ENCODE measurements at regions not wholly inside any gene's neighbourhood (a gene's known extent, or its start where the extent isn't known, plus 50 kb on each side); places are given as distances from the start of the nearest gene placed in this dataset.

DNA sequence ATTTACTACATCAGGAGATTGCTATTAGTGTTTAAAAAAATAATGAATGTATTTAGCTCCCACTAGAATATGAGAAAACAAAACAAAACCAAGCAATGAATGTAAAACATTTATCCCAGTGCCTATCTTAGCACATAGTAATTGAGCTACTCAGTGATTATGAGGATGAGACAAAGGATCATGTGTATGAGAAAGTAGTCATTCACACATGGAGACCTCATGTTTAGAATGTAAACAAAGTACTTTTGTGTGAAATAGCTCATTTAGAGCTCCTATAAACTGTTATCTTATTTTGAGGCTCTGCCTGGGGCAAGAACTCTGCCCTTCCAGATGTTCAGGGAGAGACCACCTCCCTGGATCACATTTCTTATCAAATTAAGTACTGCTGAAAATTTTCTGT, 236.8 kb downstream of the LRRN1 start:
- TF ChIP-seq POLR2A (IDR thresholded peaks at IDR 0.05) (no peak), EP300 (IDR thresholded peaks at IDR 0.05; ENCODE audit: low read depth) (no peak)
- TF ChIP-seq, protein P1, sequence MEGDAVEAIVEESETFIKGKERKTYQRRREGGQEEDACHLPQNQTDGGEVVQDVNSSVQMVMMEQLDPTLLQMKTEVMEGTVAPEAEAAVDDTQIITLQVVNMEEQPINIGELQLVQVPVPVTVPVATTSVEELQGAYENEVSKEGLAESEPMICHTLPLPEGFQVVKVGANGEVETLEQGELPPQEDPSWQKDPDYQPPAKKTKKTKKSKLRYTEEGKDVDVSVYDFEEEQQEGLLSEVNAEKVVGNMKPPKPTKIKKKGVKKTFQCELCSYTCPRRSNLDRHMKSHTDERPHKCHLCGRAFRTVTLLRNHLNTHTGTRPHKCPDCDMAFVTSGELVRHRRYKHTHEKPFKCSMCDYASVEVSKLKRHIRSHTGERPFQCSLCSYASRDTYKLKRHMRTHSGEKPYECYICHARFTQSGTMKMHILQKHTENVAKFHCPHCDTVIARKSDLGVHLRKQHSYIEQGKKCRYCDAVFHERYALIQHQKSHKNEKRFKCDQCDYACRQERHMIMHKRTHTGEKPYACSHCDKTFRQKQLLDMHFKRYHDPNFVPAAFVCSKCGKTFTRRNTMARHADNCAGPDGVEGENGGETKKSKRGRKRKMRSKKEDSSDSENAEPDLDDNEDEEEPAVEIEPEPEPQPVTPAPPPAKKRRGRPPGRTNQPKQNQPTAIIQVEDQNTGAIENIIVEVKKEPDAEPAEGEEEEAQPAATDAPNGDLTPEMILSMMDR (IDR thresholded peaks at IDR 0.05): no peak

All from transverse colon (tissue), 3 donors.